ENCODE measurements at regions not wholly inside any gene's neighbourhood (a gene's known extent, or its start where the extent isn't known, plus 50 kb on each side); places are given as distances from the start of the nearest gene placed in this dataset.
A peak's percentile ranks its signal among the peaks of the same experiment; 100 is the strongest.

DNA sequence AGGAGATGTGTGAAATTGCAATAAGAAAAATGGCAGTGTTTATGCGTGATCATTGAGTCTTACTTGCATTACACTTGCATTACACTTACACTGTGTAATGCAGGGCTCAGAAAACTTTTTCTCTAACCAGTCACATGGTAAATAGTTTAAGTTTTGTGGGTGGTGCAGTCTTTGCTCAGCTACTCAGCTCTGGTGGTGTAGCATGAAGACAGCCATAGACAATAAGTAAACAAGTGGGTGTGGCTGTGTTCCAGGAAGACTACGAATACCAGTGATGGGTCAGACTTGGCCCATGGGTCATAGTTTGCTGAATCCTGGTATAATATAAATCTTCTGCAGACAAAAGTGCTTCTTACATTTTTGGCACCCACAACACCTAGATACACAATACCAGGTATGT is 115.6 kb upstream of the CYP1B1 start:
- DNase-seq (no peak), ATAC-seq (no peak)
- Histone ChIP-seq H3K36me3 (replicated peaks in 1 of 2; ENCODE audit: insufficient read depth in 1 of 2, low read depth in 2 of 2) (no peaks in the 10 kb centered on the region), H3K4me3 (no peak overlapping the region), H3K27me3 (no peaks in the 10 kb centered on the region), H3K9me3 (no peaks in the 10 kb centered on the region), H3K27ac (no peak overlapping the region), H3K4me1 (no peaks in the 10 kb centered on the region)
- intact Hi-C loops (cut with DNase I): no loop called here
- 82 to 83% methylated on average over 2 of the region's 2 CpGs for WGBS, 2 donors
- TF ChIP-seq POLR2A (IDR thresholded peaks at IDR 0.05): no peak
- TF ChIP-seq, protein P1, sequence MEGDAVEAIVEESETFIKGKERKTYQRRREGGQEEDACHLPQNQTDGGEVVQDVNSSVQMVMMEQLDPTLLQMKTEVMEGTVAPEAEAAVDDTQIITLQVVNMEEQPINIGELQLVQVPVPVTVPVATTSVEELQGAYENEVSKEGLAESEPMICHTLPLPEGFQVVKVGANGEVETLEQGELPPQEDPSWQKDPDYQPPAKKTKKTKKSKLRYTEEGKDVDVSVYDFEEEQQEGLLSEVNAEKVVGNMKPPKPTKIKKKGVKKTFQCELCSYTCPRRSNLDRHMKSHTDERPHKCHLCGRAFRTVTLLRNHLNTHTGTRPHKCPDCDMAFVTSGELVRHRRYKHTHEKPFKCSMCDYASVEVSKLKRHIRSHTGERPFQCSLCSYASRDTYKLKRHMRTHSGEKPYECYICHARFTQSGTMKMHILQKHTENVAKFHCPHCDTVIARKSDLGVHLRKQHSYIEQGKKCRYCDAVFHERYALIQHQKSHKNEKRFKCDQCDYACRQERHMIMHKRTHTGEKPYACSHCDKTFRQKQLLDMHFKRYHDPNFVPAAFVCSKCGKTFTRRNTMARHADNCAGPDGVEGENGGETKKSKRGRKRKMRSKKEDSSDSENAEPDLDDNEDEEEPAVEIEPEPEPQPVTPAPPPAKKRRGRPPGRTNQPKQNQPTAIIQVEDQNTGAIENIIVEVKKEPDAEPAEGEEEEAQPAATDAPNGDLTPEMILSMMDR (IDR thresholded peaks at IDR 0.05): no peak

DNA sequence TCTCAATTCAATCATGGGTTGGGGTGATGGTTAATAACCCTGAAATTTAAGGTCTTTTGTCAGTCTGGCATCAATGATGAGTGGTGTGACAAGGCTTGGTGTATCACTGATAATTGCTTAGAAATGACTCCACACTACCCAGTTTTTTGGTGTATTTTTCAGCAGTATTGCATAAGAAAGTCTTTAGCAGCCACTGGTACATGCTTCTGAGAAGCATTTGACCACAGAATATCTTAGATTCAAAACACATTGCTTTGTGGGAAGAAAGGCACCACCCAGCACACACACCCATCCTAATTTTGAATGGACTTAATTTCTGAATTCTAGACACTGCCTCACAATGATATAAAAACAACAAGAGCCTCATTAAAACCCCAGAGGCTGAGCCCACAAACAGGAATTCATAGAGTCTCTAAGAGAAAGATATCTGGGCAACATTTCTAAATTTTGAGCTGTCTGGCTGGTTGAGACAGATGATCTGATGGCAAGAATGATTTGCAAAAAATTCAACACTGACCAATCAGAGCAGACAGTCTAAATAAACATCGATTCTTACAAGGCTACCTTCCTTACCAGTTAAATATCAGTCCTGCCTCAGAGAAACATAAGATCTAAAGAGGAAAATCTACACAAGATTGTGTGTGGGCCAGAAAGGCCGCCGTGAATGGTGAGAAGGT is 114.7 kb upstream of the CYP1B1 start:
- no peaks in the 10 kb centered on the region for H3K9me3 ChIP-seq
- DNase-seq (no peak), ATAC-seq (no peak)
- no peaks in the 10 kb centered on the region for H3K4me1 ChIP-seq
- no peak overlapping the region for H3K4me3 ChIP-seq
- H3K36me3 ChIP-seq (replicated peaks in 1 of 2; ENCODE audit: insufficient read depth in 1 of 2, low read depth in 2 of 2): no peaks in the 10 kb centered on the region
- no peaks in the 10 kb centered on the region for H3K27me3 ChIP-seq
- H3K27ac ChIP-seq: no peak overlapping the region
- intact Hi-C loops (cut with DNase I): no loop called here
- TF ChIP-seq, protein P1 (IDR thresholded peaks at IDR 0.05): no peak
- TF ChIP-seq POLR2A (IDR thresholded peaks at IDR 0.05): no peak
- 86 to 88% methylated on average over 3 of the region's 3 CpGs for WGBS, 2 donors

DNA sequence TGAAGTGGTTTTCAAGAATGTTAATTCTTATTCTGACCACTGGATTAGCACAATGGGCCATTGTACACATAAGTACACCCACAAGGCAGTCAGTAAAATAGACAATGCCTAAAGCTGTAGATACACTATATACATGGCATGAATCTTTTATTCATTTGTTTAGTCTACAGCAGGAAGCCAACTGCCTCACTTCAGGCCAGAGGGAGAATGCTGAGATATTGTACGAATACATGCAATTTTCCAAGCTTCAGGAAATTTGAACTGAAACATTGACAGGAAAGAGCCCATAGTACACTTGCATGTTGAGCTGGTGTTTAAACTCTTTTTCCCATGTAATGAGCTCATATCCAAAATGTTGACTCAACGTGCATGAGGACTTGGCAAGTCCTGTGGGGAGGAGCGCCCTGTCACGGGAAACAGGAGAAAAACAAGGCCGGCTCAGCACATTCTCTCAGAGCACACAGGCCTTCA is 111.6 kb upstream of the CYP1B1 start:
- no peak overlapping the region for H3K4me3 ChIP-seq
- DNase-seq: peak; percentile 18 to 60 (median 42)
- WGBS, 2 donors: 70 to 76% methylated on average over 5 of the region's 5 CpGs
- no peaks in the 10 kb centered on the region for H3K27me3 ChIP-seq
- intact Hi-C loops (cut with DNase I): no loop called here
- TF ChIP-seq, protein P1 (IDR thresholded peaks at IDR 0.05): no peak
- TF ChIP-seq POLR2A (IDR thresholded peaks at IDR 0.05): no peak
- H3K4me1 ChIP-seq: no peaks in the 10 kb centered on the region
- H3K36me3 ChIP-seq (replicated peaks in 1 of 2; ENCODE audit: insufficient read depth in 1 of 2, low read depth in 2 of 2): no peaks in the 10 kb centered on the region
- ATAC-seq: peak; percentile 68
- no peak overlapping the region for H3K27ac ChIP-seq
- H3K9me3 ChIP-seq: no peaks in the 10 kb centered on the region

DNA sequence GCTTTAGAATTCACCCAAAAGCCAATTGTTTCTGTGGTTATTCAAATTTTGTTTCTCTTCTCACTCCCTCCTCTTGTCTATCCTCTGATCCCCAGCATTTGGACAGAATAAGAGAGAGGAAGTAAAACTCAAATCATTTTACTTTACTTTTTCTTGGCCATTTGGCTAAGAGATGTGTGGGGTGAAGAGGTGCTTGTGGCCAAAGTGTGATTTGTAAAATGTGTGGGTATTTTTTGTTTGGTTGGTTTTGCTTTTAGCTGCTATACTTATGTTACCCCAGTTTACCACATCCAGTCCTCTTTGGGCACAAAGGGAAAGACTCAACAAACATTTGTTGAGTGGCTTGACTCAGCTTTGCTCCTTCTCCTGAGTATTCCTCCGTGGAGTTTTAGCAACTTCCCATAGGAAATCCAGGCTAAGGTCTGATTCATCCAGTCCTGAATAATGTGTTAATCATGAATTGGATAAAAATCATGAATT is 109.1 kb upstream of the CYP1B1 start:
- H3K9me3 ChIP-seq: no peaks in the 10 kb centered on the region
- ATAC-seq: no peak
- 72 to 75% methylated on average over 1 of the region's 1 CpG for WGBS, 2 donors
- intact Hi-C loops (cut with DNase I): no loop called here
- H3K27ac ChIP-seq: no peak overlapping the region
- H3K36me3 ChIP-seq (replicated peaks in 1 of 2; ENCODE audit: insufficient read depth in 1 of 2, low read depth in 2 of 2): no peaks in the 10 kb centered on the region
- H3K4me3 ChIP-seq: no peak overlapping the region
- DNase-seq: no peak
- no peaks in the 10 kb centered on the region for H3K27me3 ChIP-seq
- TF ChIP-seq, protein P1 (IDR thresholded peaks at IDR 0.05): no peak
- no peak for TF ChIP-seq POLR2A (IDR thresholded peaks at IDR 0.05)
- no peaks in the 10 kb centered on the region for H3K4me1 ChIP-seq

DNA sequence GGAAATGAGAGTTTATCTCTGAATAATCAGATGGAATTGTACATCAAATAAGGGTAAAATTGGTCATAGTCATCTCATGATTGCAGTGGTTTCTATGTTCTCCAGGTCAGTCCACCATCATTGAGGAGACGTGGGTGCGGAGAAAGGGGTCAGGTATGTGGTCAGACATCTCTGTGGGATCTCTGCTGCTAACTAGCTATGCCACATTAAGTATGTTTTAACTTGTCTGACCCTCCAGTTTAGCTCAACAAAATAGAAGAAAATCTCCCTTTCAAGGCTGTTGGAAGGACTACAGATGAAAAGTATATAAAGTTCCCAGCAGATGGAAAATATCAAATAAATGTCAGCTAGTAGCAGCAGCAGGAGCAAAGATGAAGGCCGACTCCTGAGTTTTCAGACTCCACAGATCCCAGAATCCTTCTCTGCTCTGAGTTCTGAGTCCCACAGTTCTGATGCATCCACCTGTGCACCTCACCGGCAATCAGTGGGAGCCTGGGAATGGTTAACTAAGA is 106.6 kb upstream of the CYP1B1 start:
- intact Hi-C loops (cut with DNase I): no loop called here
- no peak for DNase-seq
- no peaks in the 10 kb centered on the region for H3K36me3 ChIP-seq (replicated peaks in 1 of 2; ENCODE audit: insufficient read depth in 1 of 2, low read depth in 2 of 2)
- TF ChIP-seq, protein P1 (IDR thresholded peaks at IDR 0.05): no peak
- no peak for TF ChIP-seq POLR2A (IDR thresholded peaks at IDR 0.05)
- no peaks in the 10 kb centered on the region for H3K9me3 ChIP-seq
- no peaks in the 10 kb centered on the region for H3K27me3 ChIP-seq
- 78 to 89% methylated on average over 4 of the region's 4 CpGs for WGBS, 2 donors
- peaks cover 6% of the 10 kb centered on the region for H3K4me1 ChIP-seq
- ATAC-seq: no peak
- H3K27ac ChIP-seq: no peak overlapping the region
- H3K4me3 ChIP-seq: no peak overlapping the region
